NCI-H2107 (cell line): ENCODE measurements at regions not wholly inside any gene's neighbourhood (a gene's known extent, or its start where the extent isn't known, plus 50 kb on each side); places are given as distances from the start of the nearest gene placed in this dataset.

ENCODE experiments used
- DNase-seq: peaks from one replicate; lab custom pipeline; 2025; lab: John Stamatoyannopoulos, UW

GRCh38 chr2:66846887-66847286, 412.0 kb downstream of the MEIS1 start:
- no peak for DNase-seq

DNA sequence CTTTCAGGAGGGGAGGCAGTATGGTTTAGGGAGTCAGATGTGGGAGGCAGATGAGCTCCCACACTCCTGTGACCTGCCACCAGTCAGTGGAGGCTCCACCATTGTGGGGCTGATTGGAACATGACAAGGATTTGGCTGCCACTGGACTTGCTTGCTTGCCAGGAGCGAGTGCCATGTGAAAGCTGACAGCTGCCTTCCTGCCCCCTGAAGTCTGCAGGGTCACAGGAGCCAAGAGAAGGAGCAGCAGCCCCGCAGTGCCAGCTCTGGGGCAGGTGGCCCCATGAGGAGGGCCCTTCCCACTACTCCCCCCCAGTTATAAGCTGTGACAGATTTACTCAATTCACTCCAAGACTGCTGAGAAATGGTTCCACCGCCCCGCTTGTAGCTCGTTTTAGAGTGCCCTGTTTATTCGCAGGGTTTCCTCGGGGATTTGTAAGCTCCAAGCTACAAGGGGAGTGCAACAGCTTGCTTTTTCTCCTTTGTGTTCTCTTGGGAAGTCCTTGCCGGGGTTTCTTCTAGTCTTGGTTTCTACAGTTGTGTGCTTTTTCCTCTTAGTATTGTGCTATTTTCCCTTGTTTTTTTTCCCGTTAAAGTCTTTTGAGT, 414.3 kb downstream of the MEIS1 start:
- no peak for DNase-seq

GRCh38 chr2:66850376-66850775, 415.5 kb downstream of the MEIS1 start:
- DNase-seq = no peak

GRCh38 chr2:66851449-66851872, 416.5 kb downstream of the MEIS1 start:
- DNase-seq = no peak

- no peak for DNase-seq
Observed at GRCh38 chr2:66852953-66853352, 418.0 kb downstream of the MEIS1 start.

DNA sequence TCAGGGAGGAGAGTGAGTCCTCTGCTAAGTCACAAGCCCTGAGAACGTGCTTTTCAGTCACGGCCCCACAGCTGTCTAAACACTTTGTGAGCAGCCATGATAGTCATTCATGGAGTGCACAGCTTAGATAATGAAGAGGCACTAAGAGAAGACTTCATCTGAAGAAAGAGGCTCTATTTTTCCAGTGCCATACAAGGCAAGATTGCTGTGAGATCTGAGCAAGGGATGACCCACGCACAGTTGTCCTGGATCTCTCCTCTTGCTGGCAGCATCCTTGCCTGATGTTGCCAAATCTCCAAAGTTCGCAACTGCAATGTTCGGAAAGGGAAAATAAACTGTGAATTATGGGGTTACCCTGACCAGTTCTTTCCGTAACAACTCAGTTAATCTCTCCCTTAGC, 418.7 kb downstream of the MEIS1 start:
- no peak for DNase-seq

DNA sequence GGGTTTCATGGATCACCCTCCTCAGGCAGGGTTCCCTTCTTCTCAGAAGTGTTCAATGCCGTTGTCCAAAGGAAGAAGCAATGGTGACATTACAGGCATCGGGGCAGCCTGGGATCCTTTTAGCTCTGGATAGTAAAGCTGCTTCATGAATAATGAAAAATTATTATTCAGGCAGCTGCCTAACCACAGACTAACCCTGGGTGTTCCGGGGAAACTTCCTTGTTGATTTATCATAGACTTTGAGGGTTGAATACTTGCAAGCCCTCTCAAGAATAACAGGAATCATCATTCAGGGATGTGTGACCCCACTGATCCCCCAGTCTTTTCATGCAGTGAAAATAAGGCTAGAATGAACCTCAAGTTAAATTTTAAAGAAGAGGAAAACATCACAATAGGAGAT, 419.4 kb downstream of the MEIS1 start:
- no peak for DNase-seq

GRCh38 chr2:66862885-66863650, 428.1 kb downstream of the MEIS1 start:
- no peak for DNase-seq

DNA sequence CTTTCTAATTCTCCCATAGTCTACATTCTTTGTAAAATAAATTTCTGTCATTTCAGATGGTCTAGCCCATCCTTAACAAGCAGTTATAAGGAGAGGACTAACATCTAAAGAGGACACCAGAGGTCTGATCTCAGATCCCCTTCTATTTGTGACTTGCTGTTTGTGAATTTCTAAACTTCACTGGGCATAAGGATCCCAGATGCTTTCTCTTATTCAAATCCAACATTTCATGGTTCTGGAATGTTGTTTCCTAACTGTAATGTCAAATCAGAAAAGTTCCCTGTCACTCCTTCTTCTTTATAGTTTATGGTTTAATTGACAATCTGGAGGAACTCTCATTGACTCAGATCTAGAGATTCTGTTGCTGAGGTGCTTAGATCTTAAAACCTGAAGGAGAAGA, 430.2 kb downstream of the MEIS1 start:
- no peak for DNase-seq

DNA sequence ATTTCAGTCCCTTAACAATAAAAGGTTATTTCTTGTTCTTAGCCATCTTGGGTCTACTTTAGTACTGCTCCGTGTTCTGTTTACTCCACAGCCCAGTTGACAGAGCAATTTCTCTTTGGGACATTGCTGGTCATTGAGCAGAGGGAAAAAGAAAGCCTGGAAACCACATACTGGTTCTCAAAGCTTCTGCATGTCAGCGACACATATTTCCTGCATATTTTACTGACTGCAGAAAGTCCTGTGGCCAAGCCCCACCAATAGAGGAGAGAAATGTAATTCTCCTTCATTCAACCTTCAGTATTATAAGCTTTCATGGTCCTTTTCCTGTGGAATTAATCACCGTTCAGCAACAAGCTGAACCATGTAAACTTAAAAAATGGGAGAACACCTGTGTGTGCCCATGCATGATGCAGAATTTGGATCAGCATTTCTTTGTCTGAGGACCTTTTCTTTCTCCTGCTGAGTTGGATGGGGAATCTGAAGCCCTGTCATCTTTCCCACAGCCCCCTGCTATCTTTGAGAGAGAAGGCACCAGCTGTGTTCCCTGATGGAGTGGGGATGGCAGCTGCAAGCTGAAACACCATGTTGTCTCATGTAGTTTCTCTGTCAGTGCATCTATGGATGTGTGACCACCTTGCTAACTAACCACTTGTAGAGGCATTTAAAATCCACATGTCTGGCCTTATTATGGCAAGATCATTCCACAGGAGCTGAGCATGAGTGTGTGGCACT, 431.6 kb downstream of the MEIS1 start:
- no peak for DNase-seq

DNA sequence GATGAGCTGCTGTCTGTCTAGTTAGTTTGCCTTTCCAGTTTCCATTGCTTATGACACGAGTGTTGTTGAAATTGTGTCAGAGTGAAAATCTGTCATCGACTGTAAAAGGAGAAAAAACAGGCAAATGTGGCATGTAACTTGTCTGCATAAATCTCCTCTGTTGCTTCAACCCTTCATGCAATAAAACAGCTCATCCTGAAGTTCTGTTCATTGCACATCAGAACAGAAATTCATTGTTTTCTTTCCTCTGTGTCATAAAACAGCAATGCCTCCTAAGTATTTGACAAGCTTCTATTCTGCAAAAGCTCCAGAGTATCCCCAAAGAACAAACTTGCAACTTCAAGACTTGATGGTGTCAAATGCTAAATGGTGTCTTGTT, 432.1 kb downstream of the MEIS1 start:
- DNase-seq = no peak

DNA sequence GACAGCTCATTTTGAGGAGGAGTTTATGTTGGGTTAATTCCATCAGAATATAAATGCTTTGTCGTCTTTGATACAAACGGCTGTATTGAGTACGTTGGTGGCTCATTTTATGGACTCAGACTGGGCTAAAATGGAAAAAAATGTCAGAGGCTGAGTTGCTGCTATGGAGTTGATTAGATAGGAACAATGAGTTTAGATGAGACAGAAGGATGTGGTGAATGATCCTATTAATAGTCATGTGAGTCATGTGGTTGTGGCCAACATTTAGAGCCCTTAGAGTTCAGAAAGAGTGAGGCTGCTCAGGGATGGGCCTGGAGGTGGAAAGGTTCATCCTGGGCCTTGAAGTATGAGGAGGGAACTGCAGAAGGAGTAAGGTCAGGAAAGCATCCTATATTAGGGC, 434.2 kb downstream of the MEIS1 start:
- DNase-seq = no peak

GRCh38 chr2:66872081-66872985, 437.4 kb downstream of the MEIS1 start:
- no peak for DNase-seq

DNA sequence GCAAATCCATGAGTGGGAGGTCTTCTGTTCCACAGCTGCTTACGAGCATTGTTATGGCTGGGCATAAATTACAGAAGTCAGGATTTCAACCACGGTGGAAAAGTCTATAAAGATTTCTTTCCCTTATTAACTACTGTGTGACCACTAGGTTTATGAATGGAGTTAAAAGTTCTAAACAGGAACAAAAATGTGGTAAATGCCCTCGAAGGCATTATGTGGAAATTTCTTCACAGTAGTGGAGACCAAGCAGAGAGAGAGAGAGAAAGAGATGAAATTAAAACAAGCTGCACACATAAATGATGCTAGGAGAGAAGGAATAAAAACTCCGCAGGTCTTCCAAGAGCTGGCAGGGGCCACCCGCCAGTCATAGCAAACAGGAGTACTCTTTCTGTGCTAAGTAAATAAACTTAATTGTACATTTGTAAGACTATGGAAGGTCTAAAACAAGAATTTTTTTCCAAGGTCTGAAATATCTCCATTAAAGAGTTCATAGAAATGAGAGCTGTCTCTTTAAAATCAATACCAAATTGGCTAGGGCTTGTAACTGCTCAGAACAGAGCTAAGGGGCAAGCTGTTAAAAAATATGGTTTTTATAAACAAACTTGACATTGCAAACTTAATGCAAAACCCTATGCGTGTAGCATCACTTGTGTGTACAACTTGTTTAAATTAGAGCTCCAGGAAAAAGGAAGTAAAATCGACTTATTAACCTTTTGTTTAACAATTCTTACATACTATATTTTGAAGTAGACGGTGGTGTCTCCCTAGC, 438.2 kb downstream of the MEIS1 start:
- no peak for DNase-seq

- no peak for DNase-seq
Observed at GRCh38 chr2:66874411-66874810, 439.5 kb downstream of the MEIS1 start.

GRCh38 chr2:66875941-66876462, 441.1 kb downstream of the MEIS1 start:
- DNase-seq = no peak

DNA sequence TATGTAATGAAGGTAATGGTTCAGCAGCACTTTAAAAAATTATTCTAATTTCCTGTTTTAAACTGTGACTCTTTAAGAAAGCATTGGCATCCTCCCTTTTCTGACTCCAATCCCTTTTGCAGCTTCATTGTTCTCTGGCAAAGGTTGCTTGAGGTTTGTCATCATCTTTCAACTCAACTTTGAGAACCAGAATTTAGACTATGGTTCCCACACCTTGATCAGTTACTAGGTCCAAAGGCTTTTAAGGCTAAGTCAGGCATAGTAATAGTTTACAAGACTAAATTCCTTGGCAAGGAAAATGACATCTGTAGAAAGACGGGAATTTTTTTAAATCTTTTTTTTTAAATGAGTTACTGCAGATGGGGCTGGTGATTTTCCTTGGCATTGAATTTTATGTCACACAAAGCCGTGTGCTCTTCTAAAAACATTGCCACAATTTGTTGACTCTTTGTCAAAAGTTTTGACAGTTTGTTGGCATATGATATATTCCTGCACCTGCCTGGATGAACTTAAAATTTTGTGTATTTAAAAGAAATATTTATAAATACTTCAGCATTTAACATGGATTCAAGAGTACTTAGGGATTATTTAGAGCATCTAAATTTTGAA, 451.0 kb downstream of the MEIS1 start:
- DNase-seq = no peak

- no peak for DNase-seq
Observed at GRCh38 chr2:66888246-66888645, 453.3 kb downstream of the MEIS1 start.

- no peak for DNase-seq
Observed at GRCh38 chr2:66888791-66889631, 454.1 kb downstream of the MEIS1 start.

- DNase-seq = no peak
Observed at GRCh38 chr2:66889632-66889882, 454.6 kb downstream of the MEIS1 start.
